ENCODE measurements at regions not wholly inside any gene's neighbourhood (a gene's known extent, or its start where the extent isn't known, plus 50 kb on each side); places are given as distances from the start of the nearest gene placed in this dataset.

- Mint-ChIP-seq H3K4me1 (no peaks in the 10 kb centered on the region), H3K27ac (no peak overlapping the region), H3K4me3 (no peak overlapping the region), H3K36me3 (no peaks in the 10 kb centered on the region), H3K27me3 (no peaks in the 10 kb centered on the region), H3K9me3 (peaks cover 0 to 16% (median 3%) of the 10 kb centered on the region in 11 donors)
- ATAC-seq: no peak
- H3K27ac ChIP-seq (ENCODE audit: low read depth, low read length): no peak overlapping the region
- ChIA-PET POLR2A (no interaction called here), CTCF (no interaction called here)
- H3K4me3 ChIP-seq (ENCODE audit: low read length): no peak overlapping the region
- no peak for DNase-seq
- H3K9me3 ChIP-seq (ENCODE audit: control insufficient read depth in 2 of 3, low read length in 3 of 3): no peaks in the 10 kb centered on the region
- H3K4me1 ChIP-seq (ENCODE audit: control insufficient read depth in 2 of 2, insufficient read depth in 2 of 2, low read length in 2 of 2): no peaks in the 10 kb centered on the region
- H3K27me3 ChIP-seq (ENCODE audit: control insufficient read depth in 2 of 2, insufficient read depth in 2 of 2, low read length in 2 of 2): no peaks in the 10 kb centered on the region
- intact Hi-C loops (cut with micrococcal nuclease): no loop called here
- H3K36me3 ChIP-seq (ENCODE audit: control insufficient read depth in 2 of 3, insufficient read depth in 3 of 3, low read length in 3 of 3): no peaks in the 10 kb centered on the region
Measured at GRCh38 chr2:103788389-103788788, 1026.6 kb downstream of the TMEM182 start.

GRCh38 chr2:103788951-103789350 lies 1027.1 kb downstream of the TMEM182 start:
- ATAC-seq: no peak
- intact Hi-C loops (cut with micrococcal nuclease): no loop called here
- POLR2A ChIA-PET: no interaction called here

GRCh38 chr2:103789381-103790095 lies 1027.7 kb downstream of the TMEM182 start:
- no peak overlapping the region for H3K27ac ChIP-seq (ENCODE audit: low read depth, low read length)
- no peak overlapping the region for H3K27ac Mint-ChIP-seq
- ChIA-PET POLR2A (no interaction called here), CTCF (no interaction called here)
- H3K4me3 ChIP-seq (ENCODE audit: low read length): no peak overlapping the region
- ATAC-seq (no peak), DNase-seq (no peak)
- peaks cover 0 to 16% (median 4%) of the 10 kb centered on the region in 11 donors for H3K9me3 Mint-ChIP-seq
- no peaks in the 10 kb centered on the region for H3K27me3 Mint-ChIP-seq
- H3K9me3 ChIP-seq (ENCODE audit: control insufficient read depth in 2 of 3, low read length in 3 of 3): no peaks in the 10 kb centered on the region
- no peaks in the 10 kb centered on the region for H3K4me1 Mint-ChIP-seq
- H3K36me3 ChIP-seq (ENCODE audit: control insufficient read depth in 2 of 3, insufficient read depth in 3 of 3, low read length in 3 of 3): no peaks in the 10 kb centered on the region
- H3K36me3 Mint-ChIP-seq: no peaks in the 10 kb centered on the region
- intact Hi-C loops (cut with micrococcal nuclease): no loop called here
- H3K4me1 ChIP-seq (ENCODE audit: control insufficient read depth in 2 of 2, insufficient read depth in 2 of 2, low read length in 2 of 2): no peaks in the 10 kb centered on the region
- H3K4me3 Mint-ChIP-seq: no peak overlapping the region
- no peaks in the 10 kb centered on the region for H3K27me3 ChIP-seq (ENCODE audit: control insufficient read depth in 2 of 2, insufficient read depth in 2 of 2, low read length in 2 of 2)

More at GRCh38 chr2:103788951-103789350, 1027.1 kb downstream of the TMEM182 start:
- DNase-seq: no peak
- Histone ChIP-seq H3K9me3 (ENCODE audit: control insufficient read depth in 2 of 3, low read length in 3 of 3) (no peaks in the 10 kb centered on the region), H3K36me3 (ENCODE audit: control insufficient read depth in 2 of 3, insufficient read depth in 3 of 3, low read length in 3 of 3) (no peaks in the 10 kb centered on the region), H3K27ac (ENCODE audit: low read depth, low read length) (no peak overlapping the region), H3K27me3 (ENCODE audit: control insufficient read depth in 2 of 2, insufficient read depth in 2 of 2, low read length in 2 of 2) (no peaks in the 10 kb centered on the region), H3K4me3 (ENCODE audit: low read length) (no peak overlapping the region), H3K4me1 (ENCODE audit: control insufficient read depth in 2 of 2, insufficient read depth in 2 of 2, low read length in 2 of 2) (no peaks in the 10 kb centered on the region)
- H3K27me3 Mint-ChIP-seq: no peaks in the 10 kb centered on the region
- H3K9me3 Mint-ChIP-seq: peaks cover 0 to 16% (median 3%) of the 10 kb centered on the region in 11 donors
- no peak overlapping the region for H3K27ac Mint-ChIP-seq
- H3K4me3 Mint-ChIP-seq: no peak overlapping the region
- H3K4me1 Mint-ChIP-seq: no peaks in the 10 kb centered on the region
- H3K36me3 Mint-ChIP-seq: no peaks in the 10 kb centered on the region
- CTCF ChIA-PET: no interaction called here

DNA sequence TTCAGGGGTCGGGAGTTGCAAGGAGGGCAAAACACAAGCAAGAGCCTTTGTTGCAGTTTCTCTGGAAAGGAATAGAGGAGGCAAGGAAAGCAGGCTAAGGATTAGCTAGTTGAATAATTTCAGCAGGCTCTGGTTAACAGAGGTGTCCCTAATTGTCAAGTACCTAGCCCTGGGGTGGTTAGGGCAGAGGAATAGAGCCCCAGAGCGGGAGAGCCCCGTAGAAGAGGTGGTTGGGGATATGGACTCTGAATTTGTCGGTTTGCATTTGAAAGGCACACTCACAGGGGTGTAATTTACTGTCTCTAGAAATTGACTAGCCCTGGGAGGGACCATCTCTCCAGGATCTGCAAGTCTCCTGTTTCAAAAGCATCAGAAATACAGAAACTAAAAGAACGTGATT lies 1030.2 kb downstream of the TMEM182 start:
- Mint-ChIP-seq H3K27me3 (no peaks in the 10 kb centered on the region), H3K36me3 (no peaks in the 10 kb centered on the region), H3K4me1 (no peaks in the 10 kb centered on the region), H3K27ac (no peak overlapping the region), H3K4me3 (no peak overlapping the region), H3K9me3 (peaks cover 0 to 22% (median 7%) of the 10 kb centered on the region in 11 donors)
- H3K27ac ChIP-seq (ENCODE audit: low read depth, low read length): no peak overlapping the region
- ChIA-PET POLR2A (no interaction called here), CTCF (no interaction called here)
- no peaks in the 10 kb centered on the region for H3K36me3 ChIP-seq (ENCODE audit: control insufficient read depth in 2 of 3, insufficient read depth in 3 of 3, low read length in 3 of 3)
- no peaks in the 10 kb centered on the region for H3K4me1 ChIP-seq (ENCODE audit: control insufficient read depth in 2 of 2, insufficient read depth in 2 of 2, low read length in 2 of 2)
- H3K27me3 ChIP-seq (ENCODE audit: control insufficient read depth in 2 of 2, insufficient read depth in 2 of 2, low read length in 2 of 2): no peaks in the 10 kb centered on the region
- intact Hi-C loops (cut with micrococcal nuclease): no loop called here
- no peak for DNase-seq
- no peak overlapping the region for H3K4me3 ChIP-seq (ENCODE audit: low read length)
- no peaks in the 10 kb centered on the region for H3K9me3 ChIP-seq (ENCODE audit: control insufficient read depth in 2 of 3, low read length in 3 of 3)
- ATAC-seq: no peak

DNA sequence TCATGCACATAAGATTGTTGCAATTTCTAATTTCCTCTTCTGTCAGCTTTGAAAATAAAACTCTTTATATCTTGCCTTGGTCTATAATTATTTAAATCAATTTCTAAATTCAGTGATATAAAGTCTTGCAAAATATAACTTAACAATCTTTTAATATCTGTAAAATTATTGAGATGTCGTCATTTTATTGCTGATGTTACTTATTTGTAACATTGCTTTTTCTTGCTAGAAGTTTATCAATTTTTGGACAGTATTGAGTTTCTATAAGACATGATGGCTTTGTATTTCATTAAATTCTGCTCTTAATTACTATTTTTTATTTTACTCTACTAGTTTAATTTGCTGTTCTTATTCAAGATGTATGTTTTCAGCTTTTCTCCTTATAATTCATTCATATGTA lies 1036.5 kb downstream of the TMEM182 start:
- Mint-ChIP-seq H3K27ac (no peak overlapping the region), H3K9me3 (peaks cover 0 to 23% (median 12%) of the 10 kb centered on the region in 11 donors), H3K4me1 (no peaks in the 10 kb centered on the region), H3K27me3 (no peaks in the 10 kb centered on the region), H3K36me3 (no peaks in the 10 kb centered on the region), H3K4me3 (no peak overlapping the region)
- Histone ChIP-seq H3K9me3 (ENCODE audit: control insufficient read depth in 2 of 3, low read length in 3 of 3) (no peaks in the 10 kb centered on the region), H3K27ac (ENCODE audit: low read depth, low read length) (no peak overlapping the region), H3K4me3 (ENCODE audit: low read length) (no peak overlapping the region), H3K27me3 (ENCODE audit: control insufficient read depth in 2 of 2, insufficient read depth in 2 of 2, low read length in 2 of 2) (no peaks in the 10 kb centered on the region), H3K4me1 (ENCODE audit: control insufficient read depth in 2 of 2, insufficient read depth in 2 of 2, low read length in 2 of 2) (no peaks in the 10 kb centered on the region), H3K36me3 (ENCODE audit: control insufficient read depth in 2 of 3, insufficient read depth in 3 of 3, low read length in 3 of 3) (no peaks in the 10 kb centered on the region)
- CTCF ChIA-PET: no interaction called here
- intact Hi-C loops (cut with micrococcal nuclease): loop anchor here in 1 of 2 donors (5.0 kb wide), 1 partner anchor 141 kb away; no protein-coding TSS in a partner anchor
- POLR2A ChIA-PET: no interaction called here
- ATAC-seq (no peak), DNase-seq (no peak)

- no peaks in the 10 kb centered on the region for H3K27me3 ChIP-seq (ENCODE audit: control insufficient read depth in 2 of 2, insufficient read depth in 2 of 2, low read length in 2 of 2)
- intact Hi-C loops (cut with micrococcal nuclease): no loop called here
- H3K4me3 ChIP-seq (ENCODE audit: low read length): no peak overlapping the region
- Mint-ChIP-seq H3K27ac (no peak overlapping the region), H3K36me3 (no peaks in the 10 kb centered on the region), H3K4me3 (no peak overlapping the region), H3K9me3 (peaks cover 1 to 24% (median 9%) of the 10 kb centered on the region in 11 donors), H3K4me1 (no peaks in the 10 kb centered on the region), H3K27me3 (no peaks in the 10 kb centered on the region)
- ChIA-PET CTCF (no interaction called here), POLR2A (no interaction called here)
- H3K36me3 ChIP-seq (ENCODE audit: control insufficient read depth in 2 of 3, insufficient read depth in 3 of 3, low read length in 3 of 3): no peaks in the 10 kb centered on the region
- no peaks in the 10 kb centered on the region for H3K9me3 ChIP-seq (ENCODE audit: control insufficient read depth in 2 of 3, low read length in 3 of 3)
- ATAC-seq (no peak), DNase-seq (no peak)
- no peaks in the 10 kb centered on the region for H3K4me1 ChIP-seq (ENCODE audit: control insufficient read depth in 2 of 2, insufficient read depth in 2 of 2, low read length in 2 of 2)
- no peak overlapping the region for H3K27ac ChIP-seq (ENCODE audit: low read depth, low read length)
Measured at GRCh38 chr2:103804013-103804412, 1042.2 kb downstream of the TMEM182 start.

DNA sequence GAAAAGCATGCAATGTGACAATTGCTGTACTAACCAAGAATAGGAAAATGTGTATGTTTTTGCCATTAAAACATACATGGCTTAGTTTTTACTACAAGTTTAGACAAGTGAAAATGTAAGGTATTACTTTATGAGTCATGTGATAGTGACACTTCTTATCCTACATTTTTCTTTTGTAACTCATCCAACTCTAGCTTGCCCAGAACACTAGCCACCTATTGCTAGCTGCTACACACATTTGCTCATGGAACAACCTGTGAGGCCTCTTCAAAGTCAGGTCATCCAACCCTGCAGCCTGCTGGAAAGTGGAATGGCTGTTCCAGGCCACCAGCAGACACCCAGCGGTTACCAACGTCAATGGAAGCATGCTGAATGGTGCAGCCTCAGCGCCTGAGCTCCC lies 1043.9 kb downstream of the TMEM182 start:
- H3K36me3 Mint-ChIP-seq: no peaks in the 10 kb centered on the region

More for the DNA sequence above, 1043.9 kb downstream of the TMEM182 start:
- Histone ChIP-seq H3K27ac (ENCODE audit: low read depth, low read length) (no peak overlapping the region), H3K27me3 (ENCODE audit: control insufficient read depth in 2 of 2, insufficient read depth in 2 of 2, low read length in 2 of 2) (no peaks in the 10 kb centered on the region), H3K4me3 (ENCODE audit: low read length) (no peak overlapping the region), H3K9me3 (ENCODE audit: control insufficient read depth in 2 of 3, low read length in 3 of 3) (peaks cover 0 to 4% (median 0%) of the 10 kb centered on the region in 3 experiments), H3K36me3 (ENCODE audit: control insufficient read depth in 2 of 3, insufficient read depth in 3 of 3, low read length in 3 of 3) (no peaks in the 10 kb centered on the region), H3K4me1 (ENCODE audit: control insufficient read depth in 2 of 2, insufficient read depth in 2 of 2, low read length in 2 of 2) (no peaks in the 10 kb centered on the region)
- Mint-ChIP-seq H3K27ac (no peak overlapping the region), H3K4me3 (no peak overlapping the region), H3K9me3 (peaks cover 0 to 24% (median 10%) of the 10 kb centered on the region in 11 donors), H3K4me1 (no peaks in the 10 kb centered on the region), H3K27me3 (no peaks in the 10 kb centered on the region)
- ATAC-seq: no peak
- DNase-seq: no peak
- POLR2A ChIA-PET: no interaction called here
- CTCF ChIA-PET: no interaction called here
- intact Hi-C loops (cut with micrococcal nuclease): no loop called here

Measured in naive thymus-derived CD4-positive, alpha-beta T cell (primary cell).